GM18511 (cell line): ENCODE measurements at regions not wholly inside any gene's neighbourhood (a gene's known extent, or its start where the extent isn't known, plus 50 kb on each side); places are given as distances from the start of the nearest gene placed in this dataset.

Source experiments
- ATAC-seq: cut with Tn5 transposase; IDR thresholded peaks from one replicate; pipeline ENCODE4 v1.9.1; 2021; ENCODE audit warnings: mild to moderate bottlenecking, moderate library complexity; ENCODE audit not compliant: unreplicated experiment

- ATAC-seq, result no peak
Observed at GRCh38 chr16:85561248-85562092, 51.7 kb upstream of the GSE1 start.

- no peak for ATAC-seq
Observed at GRCh38 chr16:85562093-85562786, 50.9 kb upstream of the GSE1 start.

- no peak for ATAC-seq
Observed at GRCh38 chr16:85563034-85563433, 50.1 kb upstream of the GSE1 start.
